Endothelial cell of umbilical vein (primary cell): ENCODE measurements at regions not wholly inside any gene's neighbourhood (a gene's known extent, or its start where the extent isn't known, plus 50 kb on each side); places are given as distances from the start of the nearest gene placed in this dataset.

Experiments used
- EZH2 ChIP-seq: IDR thresholded peaks from 2 replicates; pipeline ENCODE4 v1.6.1; 2012; ENCODE audit warnings: borderline replicate concordance, low read depth, mild to moderate bottlenecking, moderate library complexity, low read length, inconsistent platforms; ENCODE audit not compliant: severe bottlenecking
- GATA2 ChIP-seq: IDR thresholded peaks from 2 replicates; pipeline ENCODE4 v1.7.0; 2011; ENCODE audit warnings: low read depth, mild to moderate bottlenecking, moderate library complexity, mixed read lengths, low read length; ENCODE audit not compliant: insufficient read length, insufficient read depth
- JUN ChIP-seq: IDR thresholded peaks from 2 replicates; pipeline ENCODE4 v1.6.1; 2011; ENCODE audit warnings: borderline replicate concordance, low read depth; ENCODE audit not compliant: insufficient read length, insufficient read depth
- POLR2A ChIP-seq: IDR thresholded peaks from 2 replicates; pipeline ENCODE4 v1.6.1; 2012; ENCODE audit warnings: low read depth, mild to moderate bottlenecking, control low read depth, low read length
- POLR2AphosphoS5 ChIP-seq: IDR thresholded peaks from 2 replicates; pipeline ENCODE4 v1.6.1; 2012; ENCODE audit warnings: low read depth, mild to moderate bottlenecking, control low read depth, low read length, moderate library complexity; ENCODE audit not compliant: insufficient read depth
- TF ChIP-seq, protein P1 (sequence below), 2 donors: IDR thresholded peaks; 1 replicate in 1 of 2; 2 replicates in 1 of 2; pipeline ENCODE4 v1.5.1; 2011; ENCODE audit warnings: low read length in 2 of 2, mild to moderate bottlenecking in 2 of 2, moderate library complexity in 2 of 2, control low read depth in 1 of 2, inconsistent platforms in 1 of 2, low read depth in 1 of 2; ENCODE audit not compliant: insufficient read depth in 1 of 2; ENCODE audit errors: extremely low read depth in 1 of 2
- TF ChIP-seq, protein P2 (sequence below): IDR thresholded peaks from 2 replicates; pipeline ENCODE4 v1.6.1; 2011; ENCODE audit not compliant: insufficient read depth, insufficient read length

DNA sequence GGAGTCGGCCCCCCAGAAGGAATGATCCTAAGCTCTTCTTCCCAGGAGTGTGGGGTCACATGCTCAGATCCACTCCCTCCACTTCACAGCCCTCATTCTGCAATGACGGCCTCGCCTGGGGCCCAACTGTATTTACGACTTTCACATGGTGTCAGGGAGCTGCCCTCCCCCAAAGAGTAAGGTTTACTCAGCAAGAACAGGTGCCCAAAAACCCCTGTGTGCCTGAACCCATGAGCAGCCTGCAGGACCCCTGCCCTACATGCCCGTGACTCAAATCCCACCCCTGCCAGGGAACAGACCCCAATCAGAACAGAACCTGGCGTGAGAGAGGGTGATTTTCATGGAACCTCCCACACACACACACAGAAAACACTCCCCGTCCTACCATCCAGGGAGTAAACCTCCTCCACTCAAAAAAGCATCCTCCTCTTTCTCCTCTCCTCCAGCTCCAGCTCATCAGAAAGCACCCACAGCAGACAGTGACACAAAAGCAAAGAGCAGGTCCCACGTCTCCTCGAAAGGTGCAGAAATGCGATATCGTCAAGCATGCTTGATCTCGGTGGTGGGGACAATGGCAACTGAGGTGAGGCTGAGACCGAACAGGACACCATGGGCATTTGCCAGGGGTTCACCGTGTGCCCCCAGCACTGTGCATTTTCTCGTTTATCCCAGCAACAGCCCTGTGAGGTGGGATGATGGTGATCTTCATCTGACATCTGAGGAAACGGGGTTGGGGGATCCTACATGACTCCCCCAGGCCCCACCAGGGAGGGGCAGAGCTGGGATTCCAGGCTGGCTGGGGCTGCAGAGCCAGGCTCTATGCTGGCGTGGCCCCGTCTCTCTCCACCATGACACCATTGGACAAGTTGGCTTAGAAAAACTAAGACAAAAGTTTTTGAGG is 397.9 kb downstream of the NPHP4 start:
- TF ChIP-seq, protein P1, sequence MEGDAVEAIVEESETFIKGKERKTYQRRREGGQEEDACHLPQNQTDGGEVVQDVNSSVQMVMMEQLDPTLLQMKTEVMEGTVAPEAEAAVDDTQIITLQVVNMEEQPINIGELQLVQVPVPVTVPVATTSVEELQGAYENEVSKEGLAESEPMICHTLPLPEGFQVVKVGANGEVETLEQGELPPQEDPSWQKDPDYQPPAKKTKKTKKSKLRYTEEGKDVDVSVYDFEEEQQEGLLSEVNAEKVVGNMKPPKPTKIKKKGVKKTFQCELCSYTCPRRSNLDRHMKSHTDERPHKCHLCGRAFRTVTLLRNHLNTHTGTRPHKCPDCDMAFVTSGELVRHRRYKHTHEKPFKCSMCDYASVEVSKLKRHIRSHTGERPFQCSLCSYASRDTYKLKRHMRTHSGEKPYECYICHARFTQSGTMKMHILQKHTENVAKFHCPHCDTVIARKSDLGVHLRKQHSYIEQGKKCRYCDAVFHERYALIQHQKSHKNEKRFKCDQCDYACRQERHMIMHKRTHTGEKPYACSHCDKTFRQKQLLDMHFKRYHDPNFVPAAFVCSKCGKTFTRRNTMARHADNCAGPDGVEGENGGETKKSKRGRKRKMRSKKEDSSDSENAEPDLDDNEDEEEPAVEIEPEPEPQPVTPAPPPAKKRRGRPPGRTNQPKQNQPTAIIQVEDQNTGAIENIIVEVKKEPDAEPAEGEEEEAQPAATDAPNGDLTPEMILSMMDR (IDR thresholded peaks at IDR 0.05; ENCODE audit: extremely low read depth in 1 of 2, insufficient read depth in 1 of 2, low read depth in 1 of 2, low read length in 2 of 2) = no peak
- TF ChIP-seq JUN = no peak
- no peak for TF ChIP-seq POLR2AphosphoS5
- TF ChIP-seq, protein P2, sequence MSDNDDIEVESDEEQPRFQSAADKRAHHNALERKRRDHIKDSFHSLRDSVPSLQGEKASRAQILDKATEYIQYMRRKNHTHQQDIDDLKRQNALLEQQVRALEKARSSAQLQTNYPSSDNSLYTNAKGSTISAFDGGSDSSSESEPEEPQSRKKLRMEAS = no peak
- TF ChIP-seq EZH2 = no peak
- TF ChIP-seq POLR2A = no peak
- TF ChIP-seq GATA2 = no peak
